Coronary artery (tissue), 2 donors: ENCODE measurements at regions not wholly inside any gene's neighbourhood (a gene's known extent, or its start where the extent isn't known, plus 50 kb on each side); places are given as distances from the start of the nearest gene placed in this dataset.
A peak's percentile ranks its signal among the peaks of the same experiment; 100 is the strongest.

Source experiments
- DNase-seq: peaks from one replicate; pipeline ENCODE4 v3.0.0-alpha.2; 2017; ENCODE audit warnings: low spot score
- H3K27ac ChIP-seq, 2 donors: fragments of 200-600 bp; sonication (generic); one replicate each; pipeline ENCODE4 v1.5.1; 2016 to 2019
- H3K4me3 ChIP-seq: fragments of 200-600 bp; sonication (generic); 2 replicates; pipeline ENCODE4 v1.5.1; 2016; ENCODE audit warnings: mild to moderate bottlenecking, moderate library complexity
- CTCF ChIP-seq: fragments of 200-600 bp; sonication (generic); IDR thresholded peaks from one replicate; pipeline ENCODE4 v1.5.1; 2019; ENCODE audit warnings: antibody characterized with exemption

- H3K27ac ChIP-seq = no peak overlapping the region
- no peak overlapping the region for H3K4me3 ChIP-seq
- no peak for TF ChIP-seq CTCF
- DNase-seq = no peak
Measured at GRCh38 chr7:41633690-41634089, 69.2 kb downstream of the INHBA start.

DNA sequence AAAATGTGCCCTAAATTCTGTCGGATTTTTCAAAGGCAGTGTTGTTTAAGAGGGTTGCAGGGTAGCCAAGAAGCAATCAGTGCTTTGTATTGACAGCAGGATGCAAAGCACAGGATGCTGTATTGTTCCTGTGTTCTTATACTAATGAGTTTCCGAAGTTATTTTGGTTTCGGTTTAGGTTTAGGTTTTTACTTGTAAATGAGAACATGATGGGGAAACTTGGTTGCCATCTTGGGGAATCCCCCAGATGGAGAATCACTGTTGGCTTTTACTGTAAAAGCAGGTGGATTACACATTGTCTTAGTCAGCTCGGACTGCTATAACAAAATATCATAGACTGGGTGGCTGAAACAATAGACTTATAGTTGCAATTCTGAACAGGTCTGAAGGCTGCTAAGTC is 72.1 kb downstream of the INHBA start:
- H3K4me3 ChIP-seq = no peak overlapping the region
- no peak for TF ChIP-seq CTCF
- H3K27ac ChIP-seq = no peak overlapping the region
- DNase-seq = no peak

- TF ChIP-seq CTCF = no peak
- no peak for DNase-seq
- Histone ChIP-seq H3K27ac (no peak overlapping the region), H3K4me3 (no peak overlapping the region)
Measured at GRCh38 chr7:41629711-41630111, 73.2 kb downstream of the INHBA start.

GRCh38 chr7:41628901-41629300 is 74.0 kb downstream of the INHBA start:
- peak overlapping the region in 1 of 2 donors; percentile 2 for H3K27ac ChIP-seq
- no peak for DNase-seq
- H3K4me3 ChIP-seq = no peak overlapping the region
- no peak for TF ChIP-seq CTCF

GRCh38 chr7:41627645-41628298 is 75.1 kb downstream of the INHBA start:
- DNase-seq = no peak
- no peak overlapping the region for H3K27ac ChIP-seq
- no peak overlapping the region for H3K4me3 ChIP-seq
- TF ChIP-seq CTCF = no peak

DNA sequence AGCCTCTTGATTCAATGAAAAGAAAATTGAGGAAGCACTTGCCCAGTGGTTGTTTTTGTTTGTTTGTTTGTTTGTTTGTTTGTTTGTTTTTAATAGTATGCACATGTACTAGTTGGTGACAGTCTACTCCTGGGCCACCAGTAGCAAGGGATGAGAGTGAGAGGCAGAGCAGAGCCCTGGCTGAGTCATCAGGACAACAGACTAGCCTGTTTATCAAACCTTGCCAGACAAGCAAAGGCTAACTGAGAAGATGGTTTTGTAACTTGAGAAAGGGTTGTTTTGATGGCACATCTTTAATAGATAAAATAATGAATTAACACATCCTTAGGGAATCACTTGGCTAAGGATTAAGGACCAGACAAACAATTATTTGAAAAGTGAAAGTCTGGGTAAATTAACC is 78.1 kb downstream of the INHBA start:
- no peak for TF ChIP-seq CTCF
- no peak for DNase-seq
- no peak overlapping the region for H3K27ac ChIP-seq

GRCh38 chr7:41621953-41622831 is 80.7 kb downstream of the INHBA start:
- no peak for TF ChIP-seq CTCF
- no peak overlapping the region for H3K4me3 ChIP-seq
- no peak for DNase-seq
- H3K27ac ChIP-seq = no peak overlapping the region

More for the DNA sequence above, 78.1 kb downstream of the INHBA start:
- no peak overlapping the region for H3K4me3 ChIP-seq
